Activated CD8-positive, alpha-beta T cell treated with anti-CD3 and anti-CD28 coated beads, Interleukin-2, amount 10 ng/mL, durations not matched to agents 7 days and 5 days (primary cell): ENCODE measurements at regions not wholly inside any gene's neighbourhood (a gene's known extent, or its start where the extent isn't known, plus 50 kb on each side); places are given as distances from the start of the nearest gene placed in this dataset.

Experiments
- ATAC-seq: fragments of 150-1000 bp; cut with Tn5 transposase; one replicate; pipeline ENCODE4 v1.10.0; 2021; ENCODE audit warnings: moderate library complexity
- CTCF ChIA-PET: fragments of 350-600 bp; sonication (Branson Sonifier 250); formaldehyde crosslinking; loops from one replicate; lab custom pipeline; 2021; ENCODE audit warnings: antibody characterized with exemption; lab: Charles Lee
- POLR2A ChIA-PET: fragments of 350-600 bp; sonication (Branson Sonifier 250); formaldehyde crosslinking; loops from one replicate; lab custom pipeline; 2021; ENCODE audit warnings: antibody characterized with exemption; lab: Charles Lee
- DNase-seq: peaks from one replicate; pipeline ENCODE4 v3.0.0-alpha.2; 2020
- H3K27ac Mint-ChIP-seq: one replicate; pipeline ENCODE4 v1.8.0; 2021; ENCODE audit warnings: mild to moderate bottlenecking, mixed read lengths
- H3K27me3 Mint-ChIP-seq: one replicate; pipeline ENCODE4 v1.8.0; 2021; ENCODE audit warnings: low read depth, mixed read lengths
- H3K36me3 Mint-ChIP-seq: one replicate; pipeline ENCODE4 v1.8.0; 2021; ENCODE audit warnings: low read depth, mixed read lengths
- H3K4me1 Mint-ChIP-seq: one replicate; pipeline ENCODE4 v1.8.0; 2021; ENCODE audit warnings: low read depth, mixed read lengths
- H3K4me3 Mint-ChIP-seq: one replicate; pipeline ENCODE4 v1.8.0; 2021; ENCODE audit warnings: mild to moderate bottlenecking, mixed read lengths
- H3K9me3 Mint-ChIP-seq: one replicate; pipeline ENCODE4 v1.8.0; 2022; ENCODE audit warnings: mixed read lengths; ENCODE audit not compliant: insufficient read depth

GRCh38 chr2:70036290-70036689 is 51.0 kb upstream of the PCBP1 start:
- ATAC-seq (no peak), DNase-seq (no peak)
- Mint-ChIP-seq H3K27ac (no peak overlapping the region), H3K4me3 (no peak overlapping the region), H3K36me3 (peaks cover 26% of the 10 kb centered on the region), H3K27me3 (no peaks in the 10 kb centered on the region), H3K4me1 (peaks cover 54% of the 10 kb centered on the region), H3K9me3 (no peaks in the 10 kb centered on the region)
- CTCF ChIA-PET = no interaction called here
- POLR2A ChIA-PET = no interaction called here

GRCh38 chr2:70035344-70035844 is 51.9 kb upstream of the PCBP1 start:
- H3K4me1 Mint-ChIP-seq = peaks cover 54% of the 10 kb centered on the region
- peak overlapping the region; percentile 33 for H3K27ac Mint-ChIP-seq
- H3K4me3 Mint-ChIP-seq = no peak overlapping the region
- H3K9me3 Mint-ChIP-seq = no peaks in the 10 kb centered on the region
- no peak for ATAC-seq
- no peak for DNase-seq
- CTCF ChIA-PET = no interaction called here
- H3K36me3 Mint-ChIP-seq = peaks cover 24% of the 10 kb centered on the region
- POLR2A ChIA-PET = interaction anchor here (1.1 kb wide), 1 partner anchor 34 kb away, joined by 3 read pairs; no protein-coding TSS in a partner anchor
- no peaks in the 10 kb centered on the region for H3K27me3 Mint-ChIP-seq

- H3K9me3 Mint-ChIP-seq = peaks cover 3% of the 10 kb centered on the region
Measured at GRCh38 chr2:70030724-70031420, 56.4 kb upstream of the PCBP1 start.

GRCh38 chr2:70029814-70030409 is 57.4 kb upstream of the PCBP1 start:
- Mint-ChIP-seq H3K27me3 (no peaks in the 10 kb centered on the region), H3K36me3 (peaks cover 14% of the 10 kb centered on the region), H3K4me1 (peaks cover 26% of the 10 kb centered on the region), H3K27ac (peak overlapping the region; percentile 35), H3K9me3 (peaks cover 3% of the 10 kb centered on the region), H3K4me3 (no peak overlapping the region)
- CTCF ChIA-PET = no interaction called here
- POLR2A ChIA-PET = interaction anchor here (0.8 to 1.1 kb wide), 3 partner anchors 8 to 13 kb away, joined by 3 read pairs; no protein-coding TSS in a partner anchor
- ATAC-seq (no peak), DNase-seq (no peak)

More at GRCh38 chr2:70030724-70031420, 56.4 kb upstream of the PCBP1 start:
- Mint-ChIP-seq H3K27me3 (no peaks in the 10 kb centered on the region), H3K4me1 (peaks cover 35% of the 10 kb centered on the region), H3K36me3 (peaks cover 14% of the 10 kb centered on the region), H3K27ac (no peak overlapping the region), H3K4me3 (no peak overlapping the region)
- ATAC-seq = no peak
- no peak for DNase-seq
- ChIA-PET POLR2A (no interaction called here), CTCF (no interaction called here)

GRCh38 chr2:70024284-70024683 is 62.9 kb upstream of the ASPRV1 start:
- ATAC-seq = no peak
- POLR2A ChIA-PET = no interaction called here
- peaks cover 3% of the 10 kb centered on the region for H3K9me3 Mint-ChIP-seq

GRCh38 chr2:70019096-70019495 is 57.7 kb upstream of the ASPRV1 start:
- Mint-ChIP-seq H3K36me3 (peaks cover 39% of the 10 kb centered on the region), H3K9me3 (peaks cover 9% of the 10 kb centered on the region), H3K4me1 (peaks cover 19% of the 10 kb centered on the region), H3K4me3 (no peak overlapping the region), H3K27ac (no peak overlapping the region), H3K27me3 (no peaks in the 10 kb centered on the region)
- CTCF ChIA-PET = no interaction called here
- ATAC-seq (no peak), DNase-seq (no peak)
- POLR2A ChIA-PET = no interaction called here

More at GRCh38 chr2:70024284-70024683, 62.9 kb upstream of the ASPRV1 start:
- Mint-ChIP-seq H3K27me3 (no peaks in the 10 kb centered on the region), H3K4me3 (no peak overlapping the region), H3K27ac (no peak overlapping the region), H3K36me3 (peaks cover 6% of the 10 kb centered on the region), H3K4me1 (peaks cover 9% of the 10 kb centered on the region)
- CTCF ChIA-PET = interaction anchor here (1.4 to 2.0 kb wide), 2 partner anchors 19 to 118 kb away, joined by 4 read pairs; no protein-coding TSS in a partner anchor
- no peak for DNase-seq

GRCh38 chr2:70017962-70018361 is 56.5 kb upstream of the ASPRV1 start:
- Mint-ChIP-seq H3K4me3 (no peak overlapping the region), H3K27me3 (no peaks in the 10 kb centered on the region), H3K27ac (no peak overlapping the region), H3K4me1 (peaks cover 19% of the 10 kb centered on the region), H3K9me3 (peaks cover 9% of the 10 kb centered on the region), H3K36me3 (peaks cover 40% of the 10 kb centered on the region)
- CTCF ChIA-PET = no interaction called here
- POLR2A ChIA-PET = no interaction called here
- DNase-seq (no peak), ATAC-seq (no peak)

GRCh38 chr2:70014959-70015358 is 53.5 kb upstream of the ASPRV1 start:
- peaks cover 34% of the 10 kb centered on the region for H3K36me3 Mint-ChIP-seq

GRCh38 chr2:70012887-70013286 is 51.5 kb upstream of the ASPRV1 start:
- H3K9me3 Mint-ChIP-seq = peaks cover 3% of the 10 kb centered on the region
- H3K27me3 Mint-ChIP-seq = no peaks in the 10 kb centered on the region
- ChIA-PET CTCF (interaction anchor here (1.2 kb wide), 1 partner anchor 101 kb away, joined by 3 read pairs; no protein-coding TSS in a partner anchor), POLR2A (no interaction called here)
- no peak overlapping the region for H3K4me3 Mint-ChIP-seq
- H3K27ac Mint-ChIP-seq = no peak overlapping the region
- no peak for DNase-seq
- peaks cover 24% of the 10 kb centered on the region for H3K36me3 Mint-ChIP-seq
- H3K4me1 Mint-ChIP-seq = peaks cover 20% of the 10 kb centered on the region
- ATAC-seq = no peak

More at GRCh38 chr2:70014959-70015358, 53.5 kb upstream of the ASPRV1 start:
- no peak overlapping the region for H3K27ac Mint-ChIP-seq
- CTCF ChIA-PET = interaction anchor here (1.3 to 1.4 kb wide), 2 partner anchors 54 to 56 kb away, joined by 3 read pairs; no protein-coding TSS in a partner anchor
- peaks cover 9% of the 10 kb centered on the region for H3K9me3 Mint-ChIP-seq
- no peaks in the 10 kb centered on the region for H3K27me3 Mint-ChIP-seq
- POLR2A ChIA-PET = no interaction called here
- ATAC-seq (peak; percentile 33), DNase-seq (no peak)
- no peak overlapping the region for H3K4me3 Mint-ChIP-seq
- peaks cover 28% of the 10 kb centered on the region for H3K4me1 Mint-ChIP-seq

- H3K27me3 Mint-ChIP-seq = no peaks in the 10 kb centered on the region
- CTCF ChIA-PET = no interaction called here
- no peak overlapping the region for H3K27ac Mint-ChIP-seq
- H3K4me3 Mint-ChIP-seq = no peak overlapping the region
- POLR2A ChIA-PET = no interaction called here
- H3K9me3 Mint-ChIP-seq = peaks cover 3% of the 10 kb centered on the region
- ATAC-seq = no peak
- peaks cover 20% of the 10 kb centered on the region for H3K36me3 Mint-ChIP-seq
- H3K4me1 Mint-ChIP-seq = peaks cover 20% of the 10 kb centered on the region
- DNase-seq = no peak
Measured at GRCh38 chr2:70011786-70012185, 50.4 kb upstream of the ASPRV1 start.

GRCh38 chr2:70011335-70011734 is 49.9 kb upstream of the ASPRV1 start:
- Mint-ChIP-seq H3K4me1 (peaks cover 20% of the 10 kb centered on the region), H3K36me3 (peaks cover 16% of the 10 kb centered on the region), H3K27me3 (no peaks in the 10 kb centered on the region), H3K9me3 (peaks cover 3% of the 10 kb centered on the region), H3K4me3 (no peak overlapping the region), H3K27ac (no peak overlapping the region)
- ATAC-seq (no peak), DNase-seq (no peak)
- ChIA-PET POLR2A (interaction anchor here (0.6 kb wide), 1 partner anchor 12 kb away, joined by 4 read pairs; no protein-coding TSS in a partner anchor), CTCF (no interaction called here)
